Epidermal melanocyte (primary cell): ENCODE measurements at regions not wholly inside any gene's neighbourhood (a gene's known extent, or its start where the extent isn't known, plus 50 kb on each side); places are given as distances from the start of the nearest gene placed in this dataset.

Experiments
- DNase-seq: peaks from one replicate; pipeline ENCODE4 v3.0.0; 2011; ENCODE audit warnings: low spot score; ENCODE audit not compliant: insufficient read length

DNA sequence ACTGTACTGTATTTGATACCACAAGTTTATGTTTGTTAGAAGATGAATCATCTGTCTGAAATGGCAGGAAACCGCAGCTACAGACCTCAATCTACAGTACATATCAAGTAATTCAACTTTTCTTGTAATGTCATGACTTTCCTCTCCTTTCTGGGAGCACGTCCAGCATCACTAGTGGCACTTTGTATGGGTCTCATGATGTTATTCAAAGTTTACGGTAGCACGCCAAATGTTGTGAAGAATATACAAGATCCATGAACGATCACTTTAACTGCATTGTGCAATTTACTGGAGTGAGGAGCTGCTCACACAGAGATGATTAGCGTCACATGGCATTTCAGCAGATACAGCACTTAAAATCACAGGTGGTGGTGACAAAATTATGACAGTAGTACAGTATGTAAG lies 257.8 kb upstream of the GNAI1 start:
- DNase-seq = no peak

DNA sequence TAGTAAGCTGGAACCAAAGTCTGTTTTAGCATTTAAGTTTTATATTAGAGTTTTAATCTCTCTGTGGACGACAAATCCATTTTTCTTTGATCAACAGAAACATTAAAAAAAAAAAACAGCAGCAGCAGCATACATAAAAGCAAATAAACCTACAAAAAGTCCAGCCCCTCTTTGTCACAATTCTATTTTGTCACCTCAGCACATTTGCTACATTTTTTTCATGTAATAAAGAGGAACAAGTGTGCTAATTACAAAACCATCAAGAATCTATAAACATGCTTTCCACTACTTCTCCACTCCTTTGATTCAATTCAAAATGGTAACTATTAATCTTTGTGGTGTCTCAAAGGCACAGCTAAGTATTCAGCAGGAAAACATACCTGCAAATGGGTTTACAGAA lies 259.8 kb upstream of the GNAI1 start:
- no peak for DNase-seq

DNA sequence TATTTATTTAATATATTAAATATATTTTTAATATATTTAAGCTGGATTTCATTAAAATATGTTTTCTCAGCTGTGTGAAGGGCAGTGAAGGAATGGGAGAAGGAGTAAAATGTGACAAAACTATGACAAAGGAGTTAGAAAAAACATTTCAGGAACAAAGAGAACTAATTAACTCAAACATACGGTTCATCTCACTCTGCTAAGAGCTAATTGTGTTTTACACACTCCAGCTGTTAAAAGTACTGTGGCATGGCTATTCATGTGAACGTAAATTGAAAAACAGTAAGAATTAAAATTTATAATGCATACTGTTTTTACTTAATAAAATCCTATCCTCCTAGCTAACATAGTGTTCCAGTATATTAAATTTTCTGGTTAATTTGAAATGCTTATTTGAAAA lies 262.5 kb upstream of the GNAI1 start:
- no peak for DNase-seq

DNA sequence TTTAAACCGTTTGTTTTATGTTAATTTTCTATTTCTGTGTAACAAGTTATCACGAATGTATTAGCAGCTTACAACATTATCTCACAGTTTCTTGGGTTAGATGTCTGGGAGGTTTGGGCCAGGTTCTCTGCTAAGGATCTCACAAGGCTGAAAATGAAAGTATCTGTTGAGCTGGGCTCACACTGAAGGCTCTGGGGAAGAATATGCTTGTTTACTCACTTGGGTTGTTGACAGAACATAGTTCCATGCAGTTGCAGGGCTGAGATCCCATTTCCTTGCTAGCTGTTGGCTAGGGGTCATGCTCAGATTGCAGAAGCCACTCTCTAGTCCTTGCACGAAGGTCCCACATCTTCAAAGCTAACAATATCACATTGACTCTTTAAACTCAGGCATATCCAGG lies 266.6 kb upstream of the GNAI1 start:
- no peak for DNase-seq

DNA sequence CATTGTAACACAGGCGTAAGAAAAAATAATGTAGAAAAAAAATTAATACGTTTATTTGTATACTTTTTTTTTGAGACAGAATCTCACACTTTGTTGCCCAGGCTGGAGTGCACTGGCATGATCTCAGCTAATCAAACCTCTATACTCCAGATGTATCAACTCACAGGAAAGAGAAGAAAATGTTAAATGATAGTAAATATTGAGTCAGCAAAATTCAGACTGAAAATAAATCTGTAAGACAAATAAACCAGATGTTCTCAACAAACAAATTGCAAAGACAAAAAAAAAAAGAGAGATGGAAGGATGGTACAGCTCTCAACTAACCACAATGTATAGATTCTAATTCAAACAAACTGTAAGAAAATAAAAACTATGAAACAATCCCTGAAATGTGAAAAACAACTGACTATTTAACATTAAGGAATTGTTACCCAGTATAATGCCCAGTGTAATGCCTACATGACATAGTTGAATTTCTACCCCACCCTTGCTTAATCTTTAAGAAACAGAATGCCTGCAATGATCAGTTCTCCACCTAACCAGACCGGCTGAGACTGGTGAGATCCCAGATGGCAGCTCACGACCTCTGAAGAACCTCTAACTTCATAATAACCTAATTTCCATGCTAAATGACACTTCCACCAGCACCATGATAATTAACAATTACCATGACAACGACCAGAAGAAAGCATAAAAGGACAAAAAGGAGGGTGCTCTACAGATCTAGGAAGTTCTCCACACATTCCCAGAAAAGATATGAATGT lies 272.0 kb upstream of the GNAI1 start:
- DNase-seq = no peak

DNA sequence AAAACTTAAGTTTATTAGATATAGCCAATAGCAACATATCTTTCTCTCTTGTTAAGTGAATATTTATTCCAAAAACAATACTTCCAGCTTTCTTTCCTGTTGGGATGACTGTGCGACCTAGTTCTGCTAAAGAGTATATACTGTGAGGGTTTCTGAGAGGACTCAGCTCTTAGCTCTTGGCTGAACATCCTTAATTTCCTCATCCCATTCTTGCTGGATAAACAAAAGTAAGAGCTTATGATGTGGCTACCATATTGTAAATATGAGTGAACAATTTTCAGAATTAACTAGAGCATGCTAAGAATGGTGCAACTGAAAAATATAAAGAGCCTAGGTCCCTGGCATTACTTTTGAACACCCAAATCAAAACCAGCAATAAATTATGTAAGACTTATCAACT lies 279.5 kb upstream of the GNAI1 start:
- DNase-seq = peak; percentile 15

DNA sequence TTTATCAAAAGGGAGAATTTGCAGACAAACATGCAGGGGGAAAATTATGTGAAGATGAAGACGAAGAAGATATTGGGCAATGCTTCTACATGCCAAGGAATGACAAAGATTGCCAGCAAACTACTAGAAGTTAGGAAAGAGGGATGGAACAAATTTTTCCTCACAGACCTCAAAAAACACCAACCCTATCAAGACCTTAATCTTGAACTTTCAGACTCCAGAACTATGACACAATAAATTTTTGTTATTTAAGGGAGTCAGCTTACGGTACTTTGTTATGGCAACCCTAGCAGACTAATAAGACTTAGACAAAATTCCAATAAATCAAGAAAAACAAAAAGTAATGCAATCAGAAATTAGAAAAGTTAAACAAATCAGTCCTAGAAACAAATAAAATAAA lies 280.0 kb upstream of the GNAI1 start:
- DNase-seq = no peak

DNA sequence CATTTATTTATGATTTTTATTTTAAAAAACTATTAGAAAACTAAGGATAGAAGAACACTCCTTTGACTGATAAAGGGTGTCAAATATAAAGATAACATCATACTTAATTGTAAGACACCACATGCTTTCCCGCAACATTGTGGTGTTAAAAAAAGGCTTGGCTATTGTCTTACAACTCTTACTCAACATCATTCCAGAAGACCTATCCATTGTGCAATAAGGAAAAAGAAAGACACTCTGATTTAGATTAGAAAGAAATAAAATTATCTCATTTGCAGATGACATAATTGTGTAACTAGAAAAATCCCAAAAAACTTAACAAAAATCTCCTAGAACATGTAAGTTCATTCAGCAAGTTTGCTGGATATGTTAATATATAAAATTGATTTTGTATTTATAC lies 296.7 kb upstream of the GNAI1 start:
- DNase-seq = no peak

DNA sequence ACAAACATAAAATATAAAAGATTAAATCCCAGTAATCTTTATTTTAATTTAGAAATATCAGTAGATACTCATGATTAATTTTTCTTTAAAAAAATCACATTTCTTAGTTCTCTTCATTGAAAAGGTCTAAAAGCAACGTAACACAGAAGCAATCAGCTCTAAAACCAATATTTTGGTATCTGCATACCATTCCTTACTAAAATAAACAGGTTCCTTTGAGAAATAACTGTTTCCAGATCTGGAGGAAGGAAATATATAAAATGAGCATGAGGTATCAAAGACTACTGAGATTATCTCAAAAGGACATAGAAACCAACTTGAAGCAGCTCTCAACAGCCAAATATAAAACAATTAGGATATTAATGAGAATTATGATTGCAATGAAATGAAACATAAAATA lies 301.0 kb upstream of the GNAI1 start:
- no peak for DNase-seq

DNA sequence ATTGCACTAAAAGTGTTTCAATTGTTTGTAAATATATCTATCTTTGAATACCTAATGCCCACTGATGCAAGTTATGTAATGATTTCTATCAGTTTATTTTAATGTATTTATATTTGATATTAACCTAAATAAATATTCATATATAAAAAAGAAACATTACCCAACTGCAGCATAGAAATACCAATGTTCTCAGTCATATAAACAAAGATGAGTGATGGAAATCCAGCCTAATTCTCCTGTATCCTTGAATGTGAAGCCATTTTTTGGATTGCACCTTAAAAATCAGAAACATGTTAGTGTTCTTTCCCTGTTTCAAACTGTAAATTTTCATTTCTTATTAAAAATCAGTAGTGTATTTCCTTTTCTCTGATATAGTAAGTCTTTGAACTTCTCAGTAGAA lies 305.8 kb upstream of the GNAI1 start:
- no peak for DNase-seq

DNA sequence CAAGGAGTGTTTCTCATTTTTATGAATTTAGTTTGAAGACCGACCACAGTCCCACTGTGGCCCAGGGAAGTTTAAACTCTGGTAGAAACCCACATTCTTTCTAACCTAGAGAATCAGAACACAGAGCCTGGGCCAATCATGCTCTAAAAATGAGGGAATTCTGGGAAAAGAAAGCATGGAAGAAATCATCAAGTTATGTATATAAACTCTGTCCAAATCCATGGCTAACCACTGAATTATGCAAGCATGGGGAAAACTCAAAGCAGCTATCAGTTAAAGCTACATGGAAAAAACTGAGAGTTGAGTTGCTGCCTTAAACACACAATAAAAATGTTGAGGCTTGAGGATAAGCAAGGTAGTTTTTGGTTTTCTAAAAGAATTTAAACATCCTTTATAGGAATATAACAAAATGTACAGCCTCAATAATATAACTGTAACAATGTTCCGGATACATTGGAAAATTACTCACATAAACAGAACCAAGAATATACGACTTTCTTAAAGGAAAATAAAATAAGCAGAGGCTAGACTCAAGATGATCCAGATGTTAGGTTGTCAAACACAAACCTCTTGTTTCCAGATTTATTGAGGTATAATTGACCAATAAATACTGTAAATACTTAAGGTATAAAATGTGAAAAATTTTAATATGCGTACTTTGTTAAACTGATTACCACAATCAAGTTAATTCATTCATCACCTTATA lies 311.2 kb upstream of the GNAI1 start:
- no peak for DNase-seq

DNA sequence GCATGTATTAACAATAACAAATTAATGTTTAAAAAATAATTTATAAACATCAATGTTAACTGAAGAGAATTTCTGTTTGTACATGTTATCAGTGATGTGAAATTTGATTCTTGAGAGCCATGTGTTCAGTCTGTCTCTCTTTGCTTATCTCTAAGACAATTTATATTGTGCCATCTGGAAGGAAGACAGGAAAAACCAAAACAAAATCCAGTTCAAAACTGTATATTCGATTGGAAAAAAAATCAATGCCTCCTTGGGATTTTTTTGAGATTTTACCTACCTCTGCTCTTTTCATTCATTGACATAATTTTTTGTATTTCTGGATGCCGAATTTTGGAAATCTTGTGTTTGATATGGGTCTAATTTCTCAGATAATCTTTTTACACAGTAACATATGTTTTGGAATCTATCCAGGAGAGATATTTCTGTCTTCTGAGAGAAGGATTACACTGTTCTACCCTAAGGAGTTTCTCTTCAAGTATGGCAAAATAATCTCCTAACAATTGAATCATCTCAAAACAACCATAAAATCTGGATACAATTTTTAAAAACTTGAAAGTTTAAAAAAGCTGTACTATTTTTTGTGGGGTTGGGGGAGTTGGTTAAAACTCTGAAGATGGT lies 311.9 kb upstream of the GNAI1 start:
- no peak for DNase-seq

DNA sequence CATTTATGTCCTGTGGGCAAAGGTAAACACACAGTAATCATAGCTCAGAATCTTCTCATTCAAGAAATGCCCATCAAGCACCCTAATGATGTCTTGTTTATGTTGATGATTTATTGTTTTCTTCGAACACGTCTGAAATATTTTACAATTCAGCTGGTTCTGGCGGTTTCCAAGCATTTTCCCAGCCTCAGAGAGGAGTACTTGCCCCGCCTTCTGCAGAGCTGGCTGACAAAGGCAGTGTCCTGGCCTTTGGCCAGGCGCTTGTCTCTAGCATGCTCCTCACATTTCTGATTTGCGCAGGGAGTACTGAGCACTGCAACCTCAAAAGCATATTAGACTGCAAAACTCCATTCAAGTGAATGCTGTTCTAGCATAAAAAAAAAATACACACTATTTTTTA lies 314.2 kb upstream of the GNAI1 start:
- no peak for DNase-seq

DNA sequence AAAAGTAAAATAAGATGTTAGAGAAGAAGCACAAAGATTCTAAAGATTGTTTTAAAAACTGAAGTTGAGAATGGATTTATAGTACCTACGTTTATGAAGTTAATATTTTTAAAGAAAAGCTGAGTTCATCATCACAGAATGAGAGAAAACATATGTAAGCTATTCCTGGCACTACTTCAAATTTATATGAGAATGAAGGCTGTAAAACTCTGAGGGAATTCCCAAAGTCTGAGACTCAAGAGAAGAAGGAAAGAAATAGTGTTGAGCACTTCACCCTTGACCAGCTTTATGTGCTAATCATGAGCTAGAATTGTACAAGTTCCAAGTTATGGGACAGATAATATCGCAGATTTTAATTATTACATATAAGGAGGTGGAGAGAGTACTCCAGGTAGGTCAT lies 323.7 kb upstream of the GNAI1 start:
- DNase-seq = no peak

DNA sequence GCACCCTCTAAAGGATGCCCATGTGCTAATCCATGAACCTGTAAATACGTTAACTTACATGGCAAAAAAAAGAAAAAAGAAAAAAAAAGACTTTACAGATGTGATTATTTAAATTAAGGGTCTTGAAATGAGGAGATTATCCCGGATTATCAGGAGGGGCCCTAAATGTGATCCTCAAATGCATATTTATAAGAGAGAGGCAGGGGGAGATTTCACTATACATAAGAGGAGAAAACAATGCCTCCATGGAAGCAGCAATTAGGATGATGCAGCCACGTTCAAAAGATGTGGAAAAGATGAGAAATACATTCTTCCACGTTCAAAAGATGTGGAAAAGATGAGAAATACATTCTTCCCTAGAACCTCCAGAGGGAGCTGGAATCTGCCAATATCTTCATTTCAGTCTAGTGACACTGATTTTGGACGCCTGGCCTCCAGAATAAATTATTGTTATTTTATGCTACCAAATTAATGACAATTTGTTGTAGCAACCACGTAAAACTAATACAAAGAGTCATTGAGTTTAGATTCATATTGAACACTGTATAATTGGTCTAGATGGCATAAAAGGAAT lies 328.4 kb upstream of the GNAI1 start:
- no peak for DNase-seq

DNA sequence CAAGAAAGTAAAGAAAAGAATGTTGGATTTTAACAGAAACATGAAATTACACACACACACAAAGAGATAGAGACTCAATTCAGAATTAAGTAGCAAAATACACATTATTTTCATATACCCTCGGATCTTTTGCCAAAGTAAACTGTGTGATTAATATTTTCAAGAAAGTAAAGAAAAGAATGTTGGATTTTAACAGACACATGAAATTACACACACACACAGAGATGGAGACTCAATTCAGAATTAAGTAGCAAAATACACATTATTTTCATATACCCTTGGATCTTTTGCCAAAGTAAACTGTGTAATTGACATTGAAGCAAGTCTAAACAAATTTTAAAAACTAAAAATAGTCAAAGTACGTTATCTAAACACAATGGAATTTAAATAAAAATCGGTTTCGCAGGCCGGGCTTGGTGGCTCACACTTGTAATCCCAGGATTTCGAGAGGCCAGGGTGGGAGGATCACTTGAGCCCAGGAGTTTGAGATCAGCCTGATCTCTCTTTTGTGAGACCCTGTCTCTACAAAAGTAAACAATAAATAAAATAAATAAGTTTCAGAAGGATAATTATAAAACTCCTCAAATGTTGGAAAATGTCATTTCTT lies 337.3 kb upstream of the MAGI2 start:
- DNase-seq = no peak

DNA sequence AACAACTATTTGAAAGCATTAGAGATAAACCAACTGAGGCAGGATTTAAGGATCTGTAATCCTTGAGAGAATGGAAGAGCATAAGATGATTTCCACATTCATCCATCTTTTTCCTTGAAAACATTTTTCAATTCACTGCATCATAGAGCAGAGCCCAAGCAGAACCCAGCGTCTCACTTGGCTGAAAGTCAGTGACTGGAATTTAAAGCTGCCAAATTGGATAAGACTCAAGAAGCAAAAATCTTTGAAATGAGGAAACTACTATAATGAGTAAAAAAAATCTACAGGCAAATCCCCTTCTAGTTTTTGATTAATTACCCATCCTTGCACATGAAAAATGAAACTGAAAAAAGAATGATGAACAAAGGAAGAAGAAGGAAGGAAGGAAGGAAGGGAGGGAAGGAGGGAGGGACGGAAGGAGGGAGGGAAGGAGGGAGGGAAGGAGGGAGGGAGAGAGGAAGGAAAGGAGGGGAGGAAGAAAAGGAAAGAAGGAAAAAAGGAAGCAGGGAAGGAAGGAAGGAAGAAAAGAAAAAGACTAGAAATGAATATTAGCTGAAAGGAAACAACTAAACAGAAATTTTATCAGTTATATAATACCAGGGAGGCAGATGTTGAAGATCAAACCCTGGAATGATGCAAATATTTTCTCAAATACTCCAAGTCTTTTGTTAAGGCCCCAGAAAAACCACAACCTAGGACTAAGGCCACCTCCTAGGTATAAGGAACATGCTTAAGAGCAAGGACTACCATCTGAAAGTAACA lies 336.3 kb upstream of the MAGI2 start:
- no peak for DNase-seq

DNA sequence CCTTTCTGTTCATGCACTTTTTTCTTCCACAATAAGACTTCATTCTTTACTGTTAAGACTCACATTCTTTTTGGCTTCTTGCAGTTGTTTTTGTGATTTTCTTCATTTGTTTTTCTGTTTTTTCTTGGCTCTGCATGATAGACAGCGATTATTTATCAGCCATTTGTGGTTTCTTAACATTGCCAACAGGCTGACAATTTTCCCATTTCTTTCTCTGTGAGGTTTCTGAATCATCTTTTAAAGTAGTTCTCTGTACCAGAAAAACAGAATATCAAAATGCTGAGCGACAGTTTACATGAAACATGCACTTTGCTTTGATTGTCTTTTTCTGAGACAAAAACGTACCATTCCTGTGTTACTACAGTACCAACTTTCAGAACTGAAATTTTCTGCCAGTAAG lies 334.2 kb upstream of the MAGI2 start:
- DNase-seq = no peak

DNA sequence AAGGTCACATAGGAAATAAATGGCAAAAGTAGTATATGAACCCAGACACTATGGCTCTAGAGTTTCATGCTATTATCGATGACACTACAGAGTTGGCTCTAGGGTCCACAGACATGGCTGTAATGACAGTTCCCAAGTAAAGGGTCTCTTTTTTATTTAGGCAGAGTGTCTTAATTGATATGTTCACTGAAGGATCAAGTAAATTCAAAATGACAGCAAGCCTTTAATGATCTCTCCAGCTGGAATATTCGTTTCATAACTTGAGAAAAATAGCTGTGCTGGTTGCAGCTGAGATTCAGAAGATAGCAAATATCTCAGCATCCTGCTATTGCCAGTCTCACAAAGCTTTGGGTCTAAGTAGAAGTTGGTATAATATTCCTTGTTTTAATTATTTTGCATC lies 333.6 kb upstream of the MAGI2 start:
- no peak for DNase-seq

DNA sequence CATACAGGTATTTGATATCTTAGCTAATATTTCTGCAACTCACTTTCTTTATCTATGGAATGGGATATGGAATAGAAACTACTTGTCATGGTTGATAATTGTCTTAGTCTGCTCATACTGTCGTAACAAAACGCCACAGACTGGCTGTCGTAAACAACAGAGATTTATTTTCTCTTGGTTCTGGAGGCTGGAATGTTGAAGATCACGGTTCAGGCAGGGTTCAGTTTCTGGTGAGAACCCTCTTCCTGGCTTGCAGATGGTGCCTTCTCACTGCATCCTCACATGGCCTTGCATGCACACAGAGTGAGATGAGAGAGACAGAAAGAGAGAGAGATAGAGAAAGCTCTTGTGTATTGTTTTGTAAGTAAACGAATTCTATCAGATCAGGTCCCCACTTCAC lies 332.7 kb upstream of the MAGI2 start:
- no peak for DNase-seq

DNA sequence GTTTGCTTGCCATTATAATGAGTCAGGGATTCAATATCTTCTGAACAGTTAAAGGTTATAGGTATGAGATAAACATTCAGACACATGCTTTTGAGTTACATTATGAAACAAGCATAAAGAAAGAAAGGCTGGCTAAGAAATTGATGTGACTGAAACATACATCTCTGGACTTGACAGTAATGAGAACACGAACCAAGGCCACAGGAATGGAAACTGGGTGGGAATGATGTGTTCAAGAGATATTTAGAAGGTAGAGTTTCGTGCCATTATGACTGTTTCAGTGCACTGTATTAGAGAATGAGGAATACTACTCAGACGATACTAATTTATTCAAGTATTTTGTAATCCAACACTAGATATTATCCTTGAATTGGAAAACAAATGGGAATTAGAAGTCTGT lies 332.1 kb upstream of the MAGI2 start:
- DNase-seq = no peak
